GM12873 (cell line): ENCODE measurements at regions not wholly inside any gene's neighbourhood (a gene's known extent, or its start where the extent isn't known, plus 50 kb on each side); places are given as distances from the start of the nearest gene placed in this dataset.

ENCODE experiments used
- TF ChIP-seq, protein P1 (sequence below): IDR thresholded peaks from 2 replicates; pipeline ENCODE4 v1.5.1; 2012; ENCODE audit warnings: low read depth, mild to moderate bottlenecking, moderate library complexity, low read length, control low read depth; ENCODE audit not compliant: insufficient read depth; ENCODE audit errors: missing control alignments

DNA sequence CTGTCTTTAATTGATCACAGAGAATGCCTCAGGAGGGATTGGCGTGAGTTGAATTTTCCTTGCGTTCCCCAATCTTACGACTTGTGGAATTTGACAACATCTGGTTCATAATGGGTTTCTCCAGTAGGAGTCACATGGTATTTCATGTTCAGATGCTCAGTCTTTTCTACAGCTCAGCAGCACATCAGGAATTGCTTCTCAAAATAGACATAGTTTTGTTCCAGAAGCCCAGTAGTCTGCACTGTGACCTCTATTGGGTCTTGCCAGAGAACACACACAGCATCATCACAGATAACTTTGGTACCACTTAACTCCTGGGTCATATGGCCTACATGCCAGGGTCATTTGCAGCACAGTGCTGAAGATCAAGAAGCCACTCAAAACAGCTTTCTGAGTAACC lies 282.5 kb upstream of the HTR2A start:
- TF ChIP-seq, protein P1, sequence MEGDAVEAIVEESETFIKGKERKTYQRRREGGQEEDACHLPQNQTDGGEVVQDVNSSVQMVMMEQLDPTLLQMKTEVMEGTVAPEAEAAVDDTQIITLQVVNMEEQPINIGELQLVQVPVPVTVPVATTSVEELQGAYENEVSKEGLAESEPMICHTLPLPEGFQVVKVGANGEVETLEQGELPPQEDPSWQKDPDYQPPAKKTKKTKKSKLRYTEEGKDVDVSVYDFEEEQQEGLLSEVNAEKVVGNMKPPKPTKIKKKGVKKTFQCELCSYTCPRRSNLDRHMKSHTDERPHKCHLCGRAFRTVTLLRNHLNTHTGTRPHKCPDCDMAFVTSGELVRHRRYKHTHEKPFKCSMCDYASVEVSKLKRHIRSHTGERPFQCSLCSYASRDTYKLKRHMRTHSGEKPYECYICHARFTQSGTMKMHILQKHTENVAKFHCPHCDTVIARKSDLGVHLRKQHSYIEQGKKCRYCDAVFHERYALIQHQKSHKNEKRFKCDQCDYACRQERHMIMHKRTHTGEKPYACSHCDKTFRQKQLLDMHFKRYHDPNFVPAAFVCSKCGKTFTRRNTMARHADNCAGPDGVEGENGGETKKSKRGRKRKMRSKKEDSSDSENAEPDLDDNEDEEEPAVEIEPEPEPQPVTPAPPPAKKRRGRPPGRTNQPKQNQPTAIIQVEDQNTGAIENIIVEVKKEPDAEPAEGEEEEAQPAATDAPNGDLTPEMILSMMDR: no peak

DNA sequence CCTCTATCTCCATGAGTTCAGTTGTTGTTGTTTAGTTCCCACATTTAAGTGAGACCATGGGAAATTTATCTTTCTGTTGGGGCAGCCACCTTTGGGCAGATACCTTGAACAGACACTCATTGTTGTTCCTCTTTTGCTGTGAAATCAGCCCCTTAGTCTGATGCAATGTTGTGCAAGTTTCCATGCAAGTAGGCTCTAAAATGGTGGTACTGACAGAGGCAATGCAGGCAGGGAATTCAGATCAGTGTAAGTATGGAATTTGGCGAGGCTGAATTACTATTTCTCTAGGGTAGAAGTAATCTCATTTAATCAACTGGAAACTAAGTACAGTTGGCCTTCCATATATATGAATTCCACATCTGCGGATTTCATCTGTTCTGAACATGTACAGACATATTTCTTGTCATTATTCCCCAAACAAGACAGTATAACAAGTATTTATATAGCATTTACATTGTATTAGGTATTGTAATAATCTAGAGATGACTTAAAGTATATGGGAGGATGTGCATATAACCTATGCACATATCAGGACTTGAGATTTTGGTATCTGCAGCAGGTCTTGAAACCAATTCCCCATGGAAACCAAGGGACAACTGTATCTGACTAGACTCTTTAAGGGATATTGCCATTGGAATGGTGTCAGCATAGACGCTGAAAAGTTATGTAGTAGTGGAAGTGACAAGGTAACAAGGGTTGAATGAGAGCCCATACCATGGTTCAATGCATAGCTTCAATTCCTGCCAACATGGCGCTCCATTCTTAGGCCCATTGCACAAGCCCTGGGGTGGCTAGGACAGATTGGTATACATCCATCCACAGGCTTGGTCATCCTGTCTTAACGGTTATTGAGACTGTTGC lies 281.5 kb upstream of the HTR2A start:
- TF ChIP-seq, protein P1: no peak

DNA sequence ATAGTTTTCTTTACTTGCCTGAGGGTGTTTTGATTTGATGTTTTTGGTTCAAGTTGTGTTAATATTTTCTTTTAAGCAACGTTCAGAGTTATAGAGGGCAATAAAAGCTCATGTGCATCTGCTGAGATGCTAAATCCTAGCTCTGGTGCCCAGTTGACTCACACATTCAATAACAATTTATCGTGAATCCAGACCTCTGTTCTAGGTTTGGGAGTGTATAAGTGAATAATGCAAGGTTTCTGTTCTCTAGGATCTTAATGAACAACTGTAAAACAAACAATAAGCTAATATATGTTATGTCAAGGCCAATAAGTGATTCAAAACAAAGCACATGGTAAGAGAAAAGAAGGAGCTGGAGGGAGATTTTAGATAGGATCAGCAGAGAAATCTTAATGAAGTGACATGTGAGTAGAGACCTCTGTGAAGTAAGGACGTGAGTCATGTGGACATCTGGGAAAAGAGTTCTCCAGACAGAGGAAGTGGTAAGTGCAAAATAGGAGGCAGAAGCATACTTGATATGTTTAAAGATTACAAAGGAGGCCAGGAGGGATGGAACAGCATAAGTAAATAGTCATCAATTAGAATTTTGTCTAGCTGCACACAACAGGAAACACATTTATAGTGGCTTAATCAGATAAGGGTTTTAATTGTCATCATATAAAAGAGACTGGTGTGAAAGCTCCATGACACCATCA lies 278.5 kb upstream of the HTR2A start:
- TF ChIP-seq, protein P1: no peak

DNA sequence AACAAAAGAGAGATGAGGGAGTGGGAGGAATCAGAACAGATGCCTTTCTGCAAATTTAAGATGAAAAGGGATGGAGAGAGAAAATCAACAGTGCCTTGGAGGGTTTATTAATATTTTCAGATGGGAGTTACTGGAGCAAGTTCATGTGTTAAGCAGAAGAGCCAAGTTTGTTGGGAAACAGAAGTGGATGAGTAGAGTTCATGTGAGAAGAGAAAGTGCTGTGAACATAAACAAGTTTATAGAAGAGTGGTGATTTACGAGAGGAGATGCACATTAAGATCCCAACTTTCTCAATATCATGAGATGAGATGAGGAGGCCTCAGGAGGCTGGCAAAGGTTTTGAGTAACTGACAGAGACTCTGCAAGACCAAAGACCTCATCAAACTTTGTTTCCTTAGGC lies 274.1 kb upstream of the HTR2A start:
- TF ChIP-seq, protein P1: no peak

DNA sequence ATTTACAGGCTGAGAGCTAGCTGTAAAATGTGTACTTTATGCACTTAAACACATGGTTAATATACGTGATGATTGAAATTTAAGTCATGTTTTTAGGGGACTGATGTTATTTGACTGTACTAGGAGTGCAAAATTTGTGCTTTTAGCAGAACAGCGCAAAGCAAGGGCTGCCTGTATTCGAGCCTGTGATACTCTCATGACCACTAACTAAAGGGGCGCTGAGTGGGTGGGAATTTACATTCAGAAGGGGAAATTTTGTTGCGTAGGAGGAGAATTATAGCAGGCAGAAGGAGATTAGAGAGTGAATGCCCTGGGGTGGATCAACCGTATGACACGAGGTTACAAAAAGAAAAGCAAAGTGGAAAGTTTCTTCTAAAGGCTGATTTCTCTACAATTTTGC lies 271.8 kb upstream of the HTR2A start:
- TF ChIP-seq, protein P1: no peak

DNA sequence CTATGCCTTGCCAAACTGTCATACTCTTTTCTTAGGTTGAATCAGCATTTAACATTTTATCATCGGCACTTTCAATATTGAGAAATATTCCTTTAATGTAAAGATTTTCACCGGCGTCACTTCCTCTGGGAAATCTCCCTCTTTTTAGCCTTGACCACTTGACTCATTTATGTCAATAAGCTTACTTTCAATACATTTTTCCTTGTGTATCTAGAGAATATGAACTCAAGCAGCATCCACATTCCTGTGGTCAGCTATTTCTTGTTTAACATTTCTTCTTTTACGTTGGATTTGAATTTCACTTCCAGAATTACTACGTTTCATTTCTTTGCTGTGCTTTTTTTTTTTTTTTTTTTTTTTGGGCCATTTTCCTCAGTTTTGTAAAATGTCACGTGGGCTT lies 271.2 kb upstream of the HTR2A start:
- TF ChIP-seq, protein P1: no peak

DNA sequence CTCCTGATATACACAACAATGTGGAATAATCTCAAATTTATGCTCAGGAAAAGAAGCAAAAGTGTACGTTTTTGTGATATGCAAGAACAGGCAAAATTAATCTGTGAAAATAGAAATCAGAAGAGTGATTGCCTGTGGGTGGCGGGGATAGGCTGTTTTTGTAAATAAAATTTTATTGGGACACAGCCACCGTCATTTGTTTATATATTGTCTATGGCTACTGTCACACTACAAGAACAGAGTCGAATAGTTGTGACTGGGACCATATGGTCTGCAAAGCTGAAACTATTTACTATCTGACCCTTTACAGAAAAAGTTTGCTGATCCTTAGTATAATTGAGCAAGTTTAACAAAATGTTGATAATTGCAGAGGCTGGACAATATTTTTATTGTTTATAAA lies 269.5 kb upstream of the HTR2A start:
- TF ChIP-seq, protein P1: no peak
